IMR-90 (cell line): ENCODE measurements at regions not wholly inside any gene's neighbourhood (a gene's known extent, or its start where the extent isn't known, plus 50 kb on each side); places are given as distances from the start of the nearest gene placed in this dataset.

ENCODE experiments used
- ATAC-seq: fragments of 200-7000 bp; cut with Tn5 transposase; 2 replicates; pipeline ENCODE4 v1.9.1; 2020; ENCODE audit warnings: low read depth, mild to moderate bottlenecking, moderate library complexity
- BruUV-seq: library from RNA; stranded (reverse); fragments of 400-500 nt; replicated peaks from 2 replicates; lab custom pipeline; 2021; lab: Mats Ljungman, UMichigan
- CTCF ChIA-PET: fragments of 300-600 bp; formaldehyde crosslinking; extraction: SDS; loops from one replicate; lab custom pipeline; 2021; ENCODE audit warnings: antibody characterized with exemption; lab: Yijun Ruan, JAX
- POLR2A ChIA-PET: fragments of 300-600 bp; sonication (Branson Sonifier 250); formaldehyde crosslinking; loops from one replicate; lab custom pipeline; 2022; ENCODE audit warnings: antibody characterized with exemption; ENCODE audit not compliant: unreplicated experiment; lab: Charles Lee
- DNase-seq: peaks from one replicate; pipeline ENCODE4 v3.0.0; 2013
- H2AFZ ChIP-seq: replicated peaks from 2 replicates; pipeline ENCODE3; 2013; ENCODE audit warnings: low read length, mild to moderate bottlenecking; ENCODE audit not compliant: poor library complexity
- H2AK5ac ChIP-seq: 2 replicates; pipeline ENCODE4 v1.6.1; 2013; ENCODE audit warnings: low read depth, low read length, inconsistent platforms
- H2AK9ac ChIP-seq: replicated peaks from 2 replicates; pipeline ENCODE3; 2013; ENCODE audit warnings: mild to moderate bottlenecking, low read depth, low read length, moderate library complexity; ENCODE audit not compliant: poor library complexity
- H2BK120ac ChIP-seq: 2 replicates; pipeline ENCODE4 v1.6.1; 2013; ENCODE audit warnings: low read depth, low read length, inconsistent platforms
- H2BK15ac ChIP-seq: 3 replicates; pipeline ENCODE4 v1.6.1; 2013; ENCODE audit warnings: low read depth, low read length, inconsistent platforms
- H2BK20ac ChIP-seq: 2 replicates; pipeline ENCODE4 v1.6.1; 2013; ENCODE audit warnings: low read depth, mild to moderate bottlenecking, inconsistent platforms, low read length, moderate library complexity
- H2BK5ac ChIP-seq: 2 replicates; pipeline ENCODE4 v1.6.1; 2013; ENCODE audit warnings: mild to moderate bottlenecking, low read depth, low read length, inconsistent platforms; ENCODE audit not compliant: poor library complexity, severe bottlenecking
- H3K14ac ChIP-seq: replicated peaks from 2 replicates; pipeline ENCODE4 v1.6.1; 2013; ENCODE audit warnings: low read depth, low read length, inconsistent platforms
- H3K18ac ChIP-seq: 2 replicates; pipeline ENCODE4 v1.6.1; 2013; ENCODE audit warnings: low read depth, low read length, control low read depth
- H3K23ac ChIP-seq: 2 replicates; pipeline ENCODE4 v1.6.1; 2013; ENCODE audit warnings: low read depth, low read length, inconsistent platforms
- H3K27ac ChIP-seq: 2 replicates; pipeline ENCODE4 v1.5.1; 2013; ENCODE audit warnings: mild to moderate bottlenecking, control low read depth, low read length; ENCODE audit not compliant: insufficient read depth
- H3K27me3 ChIP-seq: 2 replicates; pipeline ENCODE4 v1.6.1; 2013; ENCODE audit warnings: low read length; ENCODE audit not compliant: control insufficient read depth, insufficient read depth
- H3K36me3 ChIP-seq: 2 replicates; pipeline ENCODE4 v1.6.1; 2013; ENCODE audit warnings: low read length, mixed read lengths; ENCODE audit not compliant: control insufficient read depth, insufficient read depth
- H3K4ac ChIP-seq: 2 replicates; pipeline ENCODE4 v1.6.1; 2013; ENCODE audit warnings: low read depth, low read length, inconsistent platforms
- H3K4me1 ChIP-seq: 2 replicates; pipeline ENCODE4 v1.6.1; 2013; ENCODE audit warnings: low read length, mixed read lengths; ENCODE audit not compliant: control insufficient read depth, insufficient read depth
- H3K4me2 ChIP-seq: 2 replicates; pipeline ENCODE4 v1.6.1; 2013; ENCODE audit warnings: low read depth, mild to moderate bottlenecking, control low read depth, low read length, moderate library complexity
- H3K4me3 ChIP-seq: 2 replicates; pipeline ENCODE4 v1.5.1; 2013; ENCODE audit warnings: low read depth, mild to moderate bottlenecking, control low read depth, low read length, moderate library complexity; ENCODE audit not compliant: insufficient read depth
- H3K56ac ChIP-seq: 2 replicates; pipeline ENCODE4 v1.6.1; 2013; ENCODE audit warnings: low read length, inconsistent platforms; ENCODE audit not compliant: insufficient read depth; ENCODE audit errors: extremely low read depth
- H3K79me1 ChIP-seq, 2 experiments: 2 replicates each; pipeline ENCODE4 v1.6.1; 2013; ENCODE audit warnings: low read length in 2 of 2, inconsistent platforms in 1 of 2, low read depth in 1 of 2
- H3K9ac ChIP-seq: 2 replicates; pipeline ENCODE4 v1.6.1; 2013; ENCODE audit warnings: low read depth, low read length, control low read depth
- H3K9me1 ChIP-seq: 2 replicates; pipeline ENCODE4 v1.6.1; 2013; ENCODE audit warnings: low read length, inconsistent platforms; ENCODE audit not compliant: insufficient read depth
- H3K9me3 ChIP-seq: 2 replicates; pipeline ENCODE4 v1.6.1; 2013; ENCODE audit warnings: low read length; ENCODE audit not compliant: control insufficient read depth, insufficient read depth
- H4K20me1 ChIP-seq: 2 replicates; pipeline ENCODE4 v1.6.1; 2013; ENCODE audit warnings: low read length, inconsistent platforms; ENCODE audit not compliant: insufficient read depth
- H4K5ac ChIP-seq: 2 replicates; pipeline ENCODE4 v1.6.1; 2013; ENCODE audit warnings: mild to moderate bottlenecking, low read depth, low read length, control low read depth
- H4K8ac ChIP-seq, 2 experiments: 2 replicates each; pipeline ENCODE4 v1.6.1; 2013; ENCODE audit warnings: low read depth in 2 of 2, low read length in 2 of 2, control low read depth in 1 of 2, inconsistent platforms in 1 of 2
- H4K91ac ChIP-seq: 2 replicates; pipeline ENCODE4 v1.6.1; 2013; ENCODE audit warnings: low read depth, low read length, inconsistent platforms; ENCODE audit not compliant: insufficient read depth
- CEBPB ChIP-seq: IDR thresholded peaks from 2 replicates; pipeline ENCODE4 v1.6.1; 2012; ENCODE audit warnings: low read depth, low read length, improper control_type of control experiment
- FOS ChIP-seq: fragments of 150-350 bp; IDR thresholded peaks from 2 replicates; pipeline ENCODE4 v1.6.1; 2016; ENCODE audit warnings: low read depth, low read length
- POLR2A ChIP-seq: IDR thresholded peaks from 2 replicates; pipeline ENCODE4 v1.6.1; 2012; ENCODE audit warnings: mild to moderate bottlenecking, low read depth, low read length
- whole genome bisulfite sequencing, 2 experiments: methylation state at CpG; one replicate each; pipeline versions ENCODE4 v1.1.5 to v1.1.7; 2013; ENCODE audit warnings: missing lambda C conversion rate in 2 of 2; ENCODE audit not compliant: insufficient read length in 1 of 2; ENCODE audit errors: extremely low coverage in 2 of 2; 5-methylcytosine and 5-hydroxymethylcytosine counted together
- dilution Hi-C: fragments of 300-500 bp; cut with HindIII; formaldehyde crosslinking; loops from one replicate; pipeline ENCODE4 v1.14.3; 2018; ENCODE audit warnings: low sequenced_read_pairs; ENCODE audit not compliant: unreplicated experiment
- in situ Hi-C: fragments of 300-500 bp; cut with MboI; formaldehyde crosslinking; loops from 3 replicates; pipeline ENCODE4 v1.14.3; 2019; ENCODE audit warnings: low sequenced_read_pairs, inconsistent platforms, mixed read lengths
- intact Hi-C: fragments of 100-400 bp; cut with micrococcal nuclease; formaldehyde crosslinking; loops from 2 replicates; pipeline ENCODE4 v1.10.0; 2022

GRCh38 chr4:155001251-155001650, 207.2 kb upstream of the NPY2R start:
- Histone ChIP-seq H3K9me1 (no peaks in the 10 kb centered on the region), H2AK9ac (no peak overlapping the region), H3K18ac (no peak overlapping the region), H4K8ac (no peak overlapping the region), H4K91ac (no peak overlapping the region), H3K27ac (no peak overlapping the region), H3K4me3 (no peak overlapping the region), H2AK5ac (no peak overlapping the region), H2BK5ac (no peak overlapping the region), H4K20me1 (no peaks in the 10 kb centered on the region), H3K14ac (no peak overlapping the region), H2AFZ (no peak overlapping the region), H3K23ac (no peak overlapping the region), H3K79me1 (no peaks in the 10 kb centered on the region), H3K4me1 (no peaks in the 10 kb centered on the region), H3K27me3 (no peaks in the 10 kb centered on the region), H3K56ac (no peak overlapping the region), H3K4me2 (no peak overlapping the region), H2BK120ac (no peak overlapping the region), H3K9ac (no peak overlapping the region), H3K36me3 (no peaks in the 10 kb centered on the region), H3K9me3 (no peaks in the 10 kb centered on the region; the same call in 1 of the 2 replicates), H2BK20ac (no peak overlapping the region), H3K4ac (no peak overlapping the region), H2BK15ac (no peak overlapping the region), H4K5ac (no peak overlapping the region)
- intact Hi-C loops (no loop called here), in situ Hi-C loops (no loop called here), dilution Hi-C loops (no loop called here)
- TF ChIP-seq POLR2A = no peak
- no peak for TF ChIP-seq CEBPB
- no peak for TF ChIP-seq FOS
- no TSS peak for BruUV-seq
- WGBS, 2 experiments = no CpG with 5 or more reads among the region's 2 CpGs
- CTCF ChIA-PET = no interaction called here
- no peak for DNase-seq
- no peak for ATAC-seq
- POLR2A ChIA-PET = no interaction called here
